PC-3 (cell line): ENCODE measurements at regions not wholly inside any gene's neighbourhood (a gene's known extent, or its start where the extent isn't known, plus 50 kb on each side); places are given as distances from the start of the nearest gene placed in this dataset.

Source experiments
- EZH2phosphoT487 ChIP-seq: fragments of 300-600 bp; sonication (generic); IDR thresholded peaks from 2 replicates; pipeline ENCODE4 v1.6.1; 2018; ENCODE audit warnings: mild to moderate bottlenecking, antibody characterized with exemption, low read length, borderline replicate concordance
- TF ChIP-seq, protein P1 (sequence below): fragments of 300-600 bp; sonication (generic); conservative IDR thresholded peaks from 2 replicates; pipeline ENCODE4 v1.5.1; 2017; ENCODE audit warnings: antibody characterized with exemption, low read depth, mild to moderate bottlenecking, low read length

GRCh38 chr3:6551165-6551564 is 309.8 kb upstream of the GRM7 start:
- TF ChIP-seq, protein P1, sequence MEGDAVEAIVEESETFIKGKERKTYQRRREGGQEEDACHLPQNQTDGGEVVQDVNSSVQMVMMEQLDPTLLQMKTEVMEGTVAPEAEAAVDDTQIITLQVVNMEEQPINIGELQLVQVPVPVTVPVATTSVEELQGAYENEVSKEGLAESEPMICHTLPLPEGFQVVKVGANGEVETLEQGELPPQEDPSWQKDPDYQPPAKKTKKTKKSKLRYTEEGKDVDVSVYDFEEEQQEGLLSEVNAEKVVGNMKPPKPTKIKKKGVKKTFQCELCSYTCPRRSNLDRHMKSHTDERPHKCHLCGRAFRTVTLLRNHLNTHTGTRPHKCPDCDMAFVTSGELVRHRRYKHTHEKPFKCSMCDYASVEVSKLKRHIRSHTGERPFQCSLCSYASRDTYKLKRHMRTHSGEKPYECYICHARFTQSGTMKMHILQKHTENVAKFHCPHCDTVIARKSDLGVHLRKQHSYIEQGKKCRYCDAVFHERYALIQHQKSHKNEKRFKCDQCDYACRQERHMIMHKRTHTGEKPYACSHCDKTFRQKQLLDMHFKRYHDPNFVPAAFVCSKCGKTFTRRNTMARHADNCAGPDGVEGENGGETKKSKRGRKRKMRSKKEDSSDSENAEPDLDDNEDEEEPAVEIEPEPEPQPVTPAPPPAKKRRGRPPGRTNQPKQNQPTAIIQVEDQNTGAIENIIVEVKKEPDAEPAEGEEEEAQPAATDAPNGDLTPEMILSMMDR, result no peak
- no peak for TF ChIP-seq EZH2phosphoT487
